ENCODE measurements at regions not wholly inside any gene's neighbourhood (a gene's known extent, or its start where the extent isn't known, plus 50 kb on each side); places are given as distances from the start of the nearest gene placed in this dataset.

DNA sequence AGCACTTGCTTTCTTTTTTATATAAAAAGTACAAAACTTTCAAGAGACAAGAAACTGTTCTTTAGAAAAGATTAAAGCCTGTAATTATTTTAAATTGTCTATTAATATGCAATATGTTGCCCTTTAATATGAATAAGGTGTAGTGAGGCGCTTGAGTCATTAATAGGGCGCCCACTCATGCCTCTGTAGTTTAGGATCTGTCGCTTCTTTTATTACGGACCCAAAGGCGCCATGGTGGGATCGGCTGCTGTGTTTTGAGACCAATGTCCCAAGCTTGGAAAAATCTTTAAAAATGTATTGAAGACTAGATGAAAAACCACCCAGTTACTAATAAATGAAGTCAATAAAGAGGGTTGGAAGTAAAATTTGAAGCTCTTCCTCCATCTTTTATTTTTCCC is 259.5 kb upstream of the MEIS2 start:
- TF ChIP-seq POLR2A (IDR thresholded peaks at IDR 0.05): no peak
- no peak for TF ChIP-seq CTCF (IDR thresholded peaks at IDR 0.05)

Data from vagina (tissue), 2 donors.